SK-N-MC (cell line): ENCODE measurements at regions not wholly inside any gene's neighbourhood (a gene's known extent, or its start where the extent isn't known, plus 50 kb on each side); places are given as distances from the start of the nearest gene placed in this dataset.

Experiments used
- EZH2 ChIP-seq: fragments of 200-600 bp; sonication (generic); IDR thresholded peaks from one replicate; pipeline ENCODE4 v1.6.1; 2017; ENCODE audit warnings: antibody characterized with exemption
- FOXP2 ChIP-seq: optimal IDR thresholded peaks from 2 replicates; pipeline ENCODE3; 2011; ENCODE audit warnings: mild to moderate bottlenecking, moderate library complexity; ENCODE audit not compliant: insufficient read depth; ENCODE audit errors: extremely low read length, control extremely low read depth
- POLR2AphosphoS5 ChIP-seq: IDR thresholded peaks from 2 replicates; pipeline ENCODE4 v1.6.1; 2012; ENCODE audit warnings: mild to moderate bottlenecking, low read depth, low read length, borderline replicate concordance

GRCh38 chr5:3889412-3890142 lies 293.9 kb downstream of the IRX1 start:
- TF ChIP-seq POLR2AphosphoS5 = no peak
- TF ChIP-seq EZH2 = no peak
- TF ChIP-seq FOXP2 = no peak
